ENCODE measurements at regions not wholly inside any gene's neighbourhood (a gene's known extent, or its start where the extent isn't known, plus 50 kb on each side); places are given as distances from the start of the nearest gene placed in this dataset.
A peak's percentile ranks its signal among the peaks of the same experiment; 100 is the strongest.

GRCh38 chr19:57068921-57069697 is 50.7 kb upstream of the USP29 start:
- H3K4me3 ChIP-seq, result no peak overlapping the region
- WGBS (ENCODE audit: missing lambda C conversion rate), result 29% methylated on average over 24 of the region's 24 CpGs
- 0 out of 4 replicates have a peak, but pooled peaks of 1 of the 2 experiments have one; percentile 10 for TF ChIP-seq CEBPB (IDR thresholded peaks at IDR 0.05)
- no peak for TF ChIP-seq HOXB13 (CRISPR knock-in tag; IDR thresholded peaks at IDR 0.05; ENCODE audit: low read depth)
- TF ChIP-seq RAD21 (conservative IDR thresholded peaks at IDR 0.05 in 1 of 2, IDR thresholded peaks at IDR 0.05 in 1 of 2), result 0 out of 5 replicates have a peak, but pooled peaks of 1 of the 2 experiments have one; percentile 7
- CTCF ChIA-PET, result no interaction called here
- DNase-seq (ENCODE audit: low read depth in 1 of 2, low spot score in 1 of 2) (no peak), FAIRE-seq (no peak), ATAC-seq (no peak)
- no peaks in the 10 kb centered on the region for H3K4me1 ChIP-seq
- POLR2A ChIA-PET, result no interaction called here
- no peak overlapping the region for H3K27ac ChIP-seq
- H3K4me2 ChIP-seq, result no peak overlapping the region
- H3K9me3 ChIP-seq, result peaks cover 57% of the 10 kb centered on the region

Small RNA genes in the stretch of these regions (small RNA-seq; reads per million reads assigned to genes)
- 0 reads per million in 6 experiments for gene AC044792.1

All from A549 (cell line).